DND-41 (cell line): ENCODE measurements at regions not wholly inside any gene's neighbourhood (a gene's known extent, or its start where the extent isn't known, plus 50 kb on each side); places are given as distances from the start of the nearest gene placed in this dataset.

Experiments
- ATAC-seq: fragments of 200-7000 bp; cut with Tn5 transposase; 3 replicates; pipeline ENCODE4 v1.9.1; 2021; ENCODE audit warnings: low read depth; ENCODE audit not compliant: insufficient read depth
- DNase-seq: peaks from one replicate; pipeline ENCODE4 v3.0.0-alpha.2; 2020
- H2AFZ ChIP-seq: 2 replicates; pipeline ENCODE4 v1.6.0; 2012; ENCODE audit warnings: low read depth, low read length
- H3K27ac ChIP-seq: 2 replicates; pipeline ENCODE4 v1.5.1; 2012; ENCODE audit warnings: low read length, inconsistent platforms
- H3K27me3 ChIP-seq: fragments of 200-600 bp; sonication (generic); 2 replicates; pipeline ENCODE4 v1.6.0; 2012; ENCODE audit warnings: low read length, mild to moderate bottlenecking, inconsistent platforms; ENCODE audit not compliant: insufficient read depth, poor library complexity
- H3K36me3 ChIP-seq: 2 replicates; pipeline ENCODE4 v1.5.1; 2012; ENCODE audit warnings: low read length, inconsistent platforms; ENCODE audit not compliant: insufficient read depth
- H3K4me1 ChIP-seq: 2 replicates; pipeline ENCODE4 v1.5.1; 2012; ENCODE audit warnings: mild to moderate bottlenecking, low read length; ENCODE audit not compliant: insufficient read depth
- H3K4me2 ChIP-seq: 2 replicates; pipeline ENCODE4 v1.6.0; 2012; ENCODE audit warnings: mild to moderate bottlenecking, moderate library complexity, low read length, inconsistent platforms; ENCODE audit not compliant: insufficient read depth
- H3K4me3 ChIP-seq, 2 experiments: fragments of 200-600 bp in 1 of 2; shearing (Covaris generic) in 1 of 2; 2 replicates each; pipeline ENCODE4 v1.5.1; 2012 to 2016; ENCODE audit warnings: inconsistent platforms in 2 of 2, low read length in 2 of 2, mild to moderate bottlenecking in 2 of 2, low read depth in 1 of 2, moderate library complexity in 1 of 2
- H3K79me2 ChIP-seq: 2 replicates; pipeline ENCODE4 v1.6.0; 2012; ENCODE audit warnings: low read length, inconsistent platforms; ENCODE audit not compliant: insufficient read depth
- H3K9ac ChIP-seq: 2 replicates; pipeline ENCODE4 v1.6.0; 2012; ENCODE audit warnings: low read depth, mild to moderate bottlenecking, inconsistent platforms, low read length, moderate library complexity
- H3K9me3 ChIP-seq: 2 replicates; pipeline ENCODE4 v1.5.1; 2012; ENCODE audit warnings: low read length, moderate library complexity, mild to moderate bottlenecking, inconsistent platforms; ENCODE audit not compliant: insufficient read depth, severe bottlenecking
- H4K20me1 ChIP-seq: 2 replicates; pipeline ENCODE4 v1.6.0; 2012; ENCODE audit warnings: low read length; ENCODE audit not compliant: insufficient read depth
- EZH2 ChIP-seq: IDR thresholded peaks from 3 replicates; pipeline ENCODE4 v1.6.1; 2012; ENCODE audit warnings: borderline replicate concordance, low read depth, mild to moderate bottlenecking, moderate library complexity, low read length, inconsistent platforms; ENCODE audit not compliant: severe bottlenecking
- TF ChIP-seq, protein P1 (sequence below): IDR thresholded peaks from 2 replicates; pipeline ENCODE4 v1.5.1; 2012; ENCODE audit warnings: borderline replicate concordance, low read length, moderate library complexity, mild to moderate bottlenecking; ENCODE audit not compliant: poor library complexity, severe bottlenecking; ENCODE audit errors: extremely low read depth

- Histone ChIP-seq H3K4me1 (no peaks in the 10 kb centered on the region), H3K79me2 (no peaks in the 10 kb centered on the region), H3K27me3 (peaks cover 3% of the 10 kb centered on the region), H3K36me3 (no peaks in the 10 kb centered on the region), H2AFZ (no peak overlapping the region), H3K4me3 (no peak overlapping the region), H4K20me1 (no peaks in the 10 kb centered on the region; the same call in 1 of the 2 replicates), H3K9ac (no peak overlapping the region), H3K4me2 (no peak overlapping the region), H3K9me3 (no peaks in the 10 kb centered on the region), H3K27ac (no peak overlapping the region)
- no peak for ATAC-seq
- no peak for DNase-seq
- TF ChIP-seq, protein P1, sequence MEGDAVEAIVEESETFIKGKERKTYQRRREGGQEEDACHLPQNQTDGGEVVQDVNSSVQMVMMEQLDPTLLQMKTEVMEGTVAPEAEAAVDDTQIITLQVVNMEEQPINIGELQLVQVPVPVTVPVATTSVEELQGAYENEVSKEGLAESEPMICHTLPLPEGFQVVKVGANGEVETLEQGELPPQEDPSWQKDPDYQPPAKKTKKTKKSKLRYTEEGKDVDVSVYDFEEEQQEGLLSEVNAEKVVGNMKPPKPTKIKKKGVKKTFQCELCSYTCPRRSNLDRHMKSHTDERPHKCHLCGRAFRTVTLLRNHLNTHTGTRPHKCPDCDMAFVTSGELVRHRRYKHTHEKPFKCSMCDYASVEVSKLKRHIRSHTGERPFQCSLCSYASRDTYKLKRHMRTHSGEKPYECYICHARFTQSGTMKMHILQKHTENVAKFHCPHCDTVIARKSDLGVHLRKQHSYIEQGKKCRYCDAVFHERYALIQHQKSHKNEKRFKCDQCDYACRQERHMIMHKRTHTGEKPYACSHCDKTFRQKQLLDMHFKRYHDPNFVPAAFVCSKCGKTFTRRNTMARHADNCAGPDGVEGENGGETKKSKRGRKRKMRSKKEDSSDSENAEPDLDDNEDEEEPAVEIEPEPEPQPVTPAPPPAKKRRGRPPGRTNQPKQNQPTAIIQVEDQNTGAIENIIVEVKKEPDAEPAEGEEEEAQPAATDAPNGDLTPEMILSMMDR: no peak
- TF ChIP-seq EZH2: no peak
Observed at GRCh38 chr11:33598426-33599069, 102.1 kb downstream of the C11orf91 start.

DNA sequence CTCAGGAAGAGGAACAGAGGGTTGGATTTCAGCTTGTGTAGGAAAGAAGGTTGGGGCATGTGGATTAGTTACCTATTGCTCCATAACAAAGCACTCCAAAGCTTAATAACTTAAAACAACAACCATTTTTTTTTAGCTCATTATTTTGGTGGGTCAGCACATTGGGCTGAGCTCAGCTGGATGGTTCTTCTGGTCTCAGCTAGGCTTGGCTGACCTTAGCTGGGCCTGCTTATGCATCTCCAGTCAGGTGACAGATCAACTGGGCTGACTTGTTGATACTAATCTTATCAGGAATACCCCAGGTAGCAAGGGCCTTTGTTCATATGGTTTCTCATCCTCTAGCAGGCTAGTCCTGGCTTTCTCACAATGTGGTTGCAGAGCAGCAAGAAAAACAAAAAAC is 106.4 kb downstream of the C11orf91 start:
- Histone ChIP-seq H3K36me3 (no peaks in the 10 kb centered on the region), H2AFZ (no peak overlapping the region), H3K4me1 (no peaks in the 10 kb centered on the region), H3K4me3 (no peak overlapping the region), H3K9ac (no peak overlapping the region), H3K9me3 (no peaks in the 10 kb centered on the region), H3K27ac (no peak overlapping the region), H3K79me2 (no peaks in the 10 kb centered on the region), H4K20me1 (no peaks in the 10 kb centered on the region; the same call in 1 of the 2 replicates), H3K4me2 (no peak overlapping the region), H3K27me3 (peaks cover 3% of the 10 kb centered on the region)
- TF ChIP-seq EZH2: no peak
- TF ChIP-seq, protein P1: no peak
- ATAC-seq (no peak), DNase-seq (no peak)

- Histone ChIP-seq H3K4me1 (no peaks in the 10 kb centered on the region), H3K9ac (no peak overlapping the region), H4K20me1 (no peaks in the 10 kb centered on the region), H3K27ac (no peak overlapping the region), H3K27me3 (no peaks in the 10 kb centered on the region), H3K79me2 (no peaks in the 10 kb centered on the region), H3K9me3 (no peaks in the 10 kb centered on the region), H3K36me3 (no peaks in the 10 kb centered on the region), H3K4me3 (no peak overlapping the region), H3K4me2 (no peak overlapping the region), H2AFZ (no peak overlapping the region)
- ATAC-seq (no peak), DNase-seq (no peak)
- TF ChIP-seq, protein P1: no peak
- no peak for TF ChIP-seq EZH2
Observed at GRCh38 chr11:33590441-33590840, 110.2 kb downstream of the C11orf91 start.
